SK-N-MC (cell line): ENCODE measurements at regions not wholly inside any gene's neighbourhood (a gene's known extent, or its start where the extent isn't known, plus 50 kb on each side); places are given as distances from the start of the nearest gene placed in this dataset.

Source experiments
- EZH2 ChIP-seq: fragments of 200-600 bp; sonication (generic); IDR thresholded peaks from one replicate; pipeline ENCODE4 v1.6.1; 2017; ENCODE audit warnings: antibody characterized with exemption
- FOXP2 ChIP-seq: optimal IDR thresholded peaks from 2 replicates; pipeline ENCODE3; 2011; ENCODE audit warnings: mild to moderate bottlenecking, moderate library complexity; ENCODE audit not compliant: insufficient read depth; ENCODE audit errors: extremely low read length, control extremely low read depth
- POLR2AphosphoS5 ChIP-seq: IDR thresholded peaks from 2 replicates; pipeline ENCODE4 v1.6.1; 2012; ENCODE audit warnings: mild to moderate bottlenecking, low read depth, low read length, borderline replicate concordance

GRCh38 chr17:64750478-64750877, 88.4 kb upstream of the SMURF2 start:
- no peak for TF ChIP-seq POLR2AphosphoS5
- TF ChIP-seq EZH2, result no peak
- TF ChIP-seq FOXP2, result no peak
